ENCODE measurements at regions not wholly inside any gene's neighbourhood (a gene's known extent, or its start where the extent isn't known, plus 50 kb on each side); places are given as distances from the start of the nearest gene placed in this dataset.
A peak's percentile ranks its signal among the peaks of the same experiment; 100 is the strongest.

GRCh38 chr4:104818579-104818978 lies 323.9 kb upstream of the CXXC4 start:
- no peak for DNase-seq (ENCODE audit: low read depth, low spot score)
- TF ChIP-seq CTCF (IDR thresholded peaks at IDR 0.05; ENCODE audit: insufficient read depth, low read length, missing control alignments), result no peak
- POLR2A ChIA-PET, result no interaction called here
- no peak overlapping the region for H3K4me3 ChIP-seq (ENCODE audit: low read depth, low read length)
- CTCF ChIA-PET, result no interaction called here

- TF ChIP-seq CTCF (IDR thresholded peaks at IDR 0.05; ENCODE audit: insufficient read depth, low read length, missing control alignments), result no peak
- H3K4me3 ChIP-seq (ENCODE audit: low read depth, low read length), result no peak overlapping the region
- no peak for DNase-seq (ENCODE audit: low read depth, low spot score)
- POLR2A ChIA-PET, result no interaction called here
- CTCF ChIA-PET, result no interaction called here
These were observed 320.5 kb upstream of the TET2 start for GRCh38 chr4:104826171-104826570.

GRCh38 chr4:104829761-104830160 lies 316.9 kb upstream of the TET2 start:
- CTCF ChIA-PET, result no interaction called here
- POLR2A ChIA-PET, result no interaction called here
- H3K4me3 ChIP-seq (ENCODE audit: low read depth, low read length), result no peak overlapping the region
- no peak for TF ChIP-seq CTCF (IDR thresholded peaks at IDR 0.05; ENCODE audit: insufficient read depth, low read length, missing control alignments)
- no peak for DNase-seq (ENCODE audit: low read depth, low spot score)

GRCh38 chr4:104848597-104849225 lies 298.0 kb upstream of the TET2 start:
- DNase-seq (ENCODE audit: low read depth, low spot score), result no peak
- ChIA-PET POLR2A (no interaction called here), CTCF (no interaction called here)
- no peak overlapping the region for H3K4me3 ChIP-seq (ENCODE audit: low read depth, low read length)
- TF ChIP-seq CTCF (IDR thresholded peaks at IDR 0.05; ENCODE audit: insufficient read depth, low read length, missing control alignments), result no peak

GRCh38 chr4:104859601-104860237 lies 287.0 kb upstream of the TET2 start:
- DNase-seq (ENCODE audit: low read depth, low spot score), result no peak
- CTCF ChIA-PET, result interaction anchor here (0.6 to 2.4 kb wide), 7 partner anchors 10 to 795 kb away, joined by 3 to 6 read pairs (median 4); partner anchors contain the start of gene PPA2
- POLR2A ChIA-PET, result no interaction called here
- no peak overlapping the region for H3K4me3 ChIP-seq (ENCODE audit: low read depth, low read length)
- no peak for TF ChIP-seq CTCF (IDR thresholded peaks at IDR 0.05; ENCODE audit: insufficient read depth, low read length, missing control alignments)

- TF ChIP-seq CTCF (IDR thresholded peaks at IDR 0.05; ENCODE audit: insufficient read depth, low read length, missing control alignments), result peak; percentile 60
- peak; percentile 21 for DNase-seq (ENCODE audit: low read depth, low spot score)
- ChIA-PET CTCF (interaction anchor here (0.6 to 2.4 kb wide), 11 partner anchors 8 to 796 kb away, joined by 3 to 6 read pairs (median 3); partner anchors contain the start of gene PPA2), POLR2A (no interaction called here)
- H3K4me3 ChIP-seq (ENCODE audit: low read depth, low read length), result no peak overlapping the region
These were observed 286.2 kb upstream of the TET2 start for GRCh38 chr4:104860238-104861123.
